PFSK-1 (cell line): ENCODE measurements at regions not wholly inside any gene's neighbourhood (a gene's known extent, or its start where the extent isn't known, plus 50 kb on each side); places are given as distances from the start of the nearest gene placed in this dataset.

Experiments used
- FOXP2 ChIP-seq: optimal IDR thresholded peaks from 2 replicates; pipeline ENCODE3; 2011; ENCODE audit warnings: borderline replicate concordance, control low read depth, inconsistent platforms; ENCODE audit not compliant: insufficient read depth; ENCODE audit errors: extremely low read length, extremely low read depth
- POLR2AphosphoS5 ChIP-seq: IDR thresholded peaks from 2 replicates; pipeline ENCODE4 v1.6.1; 2012; ENCODE audit warnings: low read depth, mild to moderate bottlenecking, control low read depth, low read length, moderate library complexity
- SIN3A ChIP-seq: IDR thresholded peaks from 2 replicates; pipeline ENCODE4 v1.6.1; 2012; ENCODE audit warnings: mild to moderate bottlenecking, low read length, moderate library complexity, borderline replicate concordance; ENCODE audit not compliant: insufficient read depth
- TAF1 ChIP-seq: IDR thresholded peaks from 2 replicates; pipeline ENCODE4 v1.6.1; 2012; ENCODE audit warnings: low read length, control low read depth, borderline replicate concordance; ENCODE audit not compliant: insufficient read depth
- TF ChIP-seq, protein P1 (sequence below), 2 experiments: IDR thresholded peaks; 2 replicates each; pipeline versions ENCODE4 v1.6.1 to v1.8.0; 2011 to 2012; ENCODE audit warnings: low read depth in 2 of 2, low read length in 2 of 2, control low read depth in 1 of 2, inconsistent platforms in 1 of 2, mild to moderate bottlenecking in 1 of 2, moderate library complexity in 1 of 2; ENCODE audit not compliant: insufficient read depth in 1 of 2

DNA sequence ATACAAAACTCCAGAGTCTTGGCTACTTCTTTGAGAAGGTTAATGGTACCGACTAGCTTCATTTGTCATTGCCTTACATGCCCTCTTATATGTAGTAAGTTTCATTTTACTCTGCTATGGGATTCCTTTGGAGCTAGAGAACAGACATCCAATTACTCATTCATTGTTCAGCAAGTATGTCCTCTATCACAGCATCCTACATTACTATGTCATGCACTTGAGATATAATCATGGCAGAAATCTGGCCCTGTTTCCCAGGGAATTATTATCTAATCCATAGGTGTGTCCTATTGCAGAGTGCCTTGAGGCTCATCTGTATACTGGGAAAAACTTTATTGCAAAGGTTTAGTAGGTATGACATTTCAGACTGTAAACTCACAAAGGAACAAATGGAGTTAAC lies 333.1 kb upstream of the NECTIN3 start:
- TF ChIP-seq SIN3A = no peak
- TF ChIP-seq FOXP2 = no peak
- TF ChIP-seq POLR2AphosphoS5 = no peak
- TF ChIP-seq TAF1 = no peak
- TF ChIP-seq, protein P1, sequence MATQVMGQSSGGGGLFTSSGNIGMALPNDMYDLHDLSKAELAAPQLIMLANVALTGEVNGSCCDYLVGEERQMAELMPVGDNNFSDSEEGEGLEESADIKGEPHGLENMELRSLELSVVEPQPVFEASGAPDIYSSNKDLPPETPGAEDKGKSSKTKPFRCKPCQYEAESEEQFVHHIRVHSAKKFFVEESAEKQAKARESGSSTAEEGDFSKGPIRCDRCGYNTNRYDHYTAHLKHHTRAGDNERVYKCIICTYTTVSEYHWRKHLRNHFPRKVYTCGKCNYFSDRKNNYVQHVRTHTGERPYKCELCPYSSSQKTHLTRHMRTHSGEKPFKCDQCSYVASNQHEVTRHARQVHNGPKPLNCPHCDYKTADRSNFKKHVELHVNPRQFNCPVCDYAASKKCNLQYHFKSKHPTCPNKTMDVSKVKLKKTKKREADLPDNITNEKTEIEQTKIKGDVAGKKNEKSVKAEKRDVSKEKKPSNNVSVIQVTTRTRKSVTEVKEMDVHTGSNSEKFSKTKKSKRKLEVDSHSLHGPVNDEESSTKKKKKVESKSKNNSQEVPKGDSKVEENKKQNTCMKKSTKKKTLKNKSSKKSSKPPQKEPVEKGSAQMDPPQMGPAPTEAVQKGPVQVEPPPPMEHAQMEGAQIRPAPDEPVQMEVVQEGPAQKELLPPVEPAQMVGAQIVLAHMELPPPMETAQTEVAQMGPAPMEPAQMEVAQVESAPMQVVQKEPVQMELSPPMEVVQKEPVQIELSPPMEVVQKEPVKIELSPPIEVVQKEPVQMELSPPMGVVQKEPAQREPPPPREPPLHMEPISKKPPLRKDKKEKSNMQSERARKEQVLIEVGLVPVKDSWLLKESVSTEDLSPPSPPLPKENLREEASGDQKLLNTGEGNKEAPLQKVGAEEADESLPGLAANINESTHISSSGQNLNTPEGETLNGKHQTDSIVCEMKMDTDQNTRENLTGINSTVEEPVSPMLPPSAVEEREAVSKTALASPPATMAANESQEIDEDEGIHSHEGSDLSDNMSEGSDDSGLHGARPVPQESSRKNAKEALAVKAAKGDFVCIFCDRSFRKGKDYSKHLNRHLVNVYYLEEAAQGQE (IDR thresholded peaks at IDR 0.05; ENCODE audit: insufficient read depth in 1 of 2, low read depth in 2 of 2, low read length in 2 of 2) = no peak

DNA sequence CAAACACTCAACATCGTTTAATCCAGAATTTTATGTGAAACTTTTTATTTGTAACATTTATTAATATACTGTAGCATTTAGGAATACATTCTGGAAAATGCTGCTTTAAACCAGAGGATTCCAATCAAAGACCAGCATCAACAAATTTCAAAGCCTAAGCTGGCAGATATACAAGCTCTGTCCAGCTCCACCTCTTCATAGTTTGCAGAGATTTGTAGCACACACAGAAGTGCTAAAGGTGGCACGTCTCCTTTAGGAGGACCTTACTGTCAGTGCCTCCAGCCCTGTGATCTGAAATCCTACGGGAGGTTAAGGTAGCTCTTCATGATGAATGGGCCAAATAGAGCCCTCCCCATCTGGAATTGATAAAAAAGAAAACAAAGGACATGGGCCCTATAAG lies 329.7 kb upstream of the NECTIN3 start:
- TF ChIP-seq SIN3A = no peak
- TF ChIP-seq, protein P1 (IDR thresholded peaks at IDR 0.05; ENCODE audit: insufficient read depth in 1 of 2, low read depth in 2 of 2, low read length in 2 of 2) = no peak
- TF ChIP-seq TAF1 = no peak

DNA sequence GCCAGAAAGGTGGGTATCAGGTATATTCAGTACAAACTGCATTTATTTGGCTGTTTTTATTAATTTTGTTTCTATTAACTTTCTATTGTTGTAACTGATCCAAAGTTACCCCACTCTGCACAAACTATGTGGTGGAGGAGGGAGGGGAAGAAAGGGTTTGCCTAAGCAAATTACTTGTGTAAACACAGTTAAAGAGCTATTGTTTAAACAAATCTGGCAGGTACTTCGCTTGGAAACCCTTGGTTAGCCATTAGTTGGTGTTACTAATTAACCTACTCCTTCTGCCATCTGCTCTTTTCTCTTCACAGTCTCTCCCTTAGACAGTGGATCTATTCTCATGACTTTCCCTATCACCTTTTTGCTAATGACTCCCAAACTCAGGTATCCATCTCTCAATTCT lies 328.4 kb upstream of the NECTIN3 start:
- TF ChIP-seq, protein P1 (IDR thresholded peaks at IDR 0.05; ENCODE audit: insufficient read depth in 1 of 2, low read depth in 2 of 2, low read length in 2 of 2) = no peak
- TF ChIP-seq SIN3A (no peak), FOXP2 (no peak), POLR2AphosphoS5 (no peak), TAF1 (no peak)

DNA sequence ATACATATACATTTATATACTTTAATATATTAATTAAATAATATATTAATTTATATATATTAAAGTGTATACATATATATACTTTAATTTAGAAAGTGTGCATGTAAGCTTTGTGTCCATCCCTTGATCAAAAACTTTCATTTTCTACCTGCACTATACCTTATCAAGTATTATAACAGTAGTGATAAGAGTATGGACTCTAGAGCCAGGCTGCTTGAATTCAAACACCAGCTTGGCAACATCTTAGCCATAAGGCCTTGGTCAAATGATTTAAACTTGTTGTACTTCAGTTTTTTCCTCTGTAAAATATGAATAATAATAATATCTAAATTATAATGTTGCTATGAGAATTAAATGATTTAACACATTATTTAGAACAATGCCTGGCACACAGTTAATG lies 327.6 kb upstream of the NECTIN3 start:
- TF ChIP-seq FOXP2 (no peak), POLR2AphosphoS5 (no peak), SIN3A (no peak), TAF1 (no peak)
- TF ChIP-seq, protein P1 (IDR thresholded peaks at IDR 0.05; ENCODE audit: insufficient read depth in 1 of 2, low read depth in 2 of 2, low read length in 2 of 2) = no peak

DNA sequence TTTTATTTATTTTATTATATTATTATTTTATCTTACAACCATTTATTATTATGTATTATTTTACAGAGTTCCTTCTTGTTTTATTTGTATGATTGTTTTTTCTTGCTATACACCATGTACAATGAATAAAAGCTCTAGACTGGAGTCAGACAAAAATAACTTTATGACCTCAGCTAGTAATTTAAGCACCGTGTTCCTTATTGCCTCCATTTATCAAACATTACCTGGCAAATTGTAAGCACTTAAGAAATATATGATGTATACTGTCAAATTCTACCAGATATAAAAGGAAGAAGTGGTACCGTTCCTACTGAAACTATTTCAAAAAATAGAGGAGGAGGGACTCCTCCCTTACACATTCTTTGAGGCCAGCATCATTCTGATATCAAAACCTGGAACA lies 326.9 kb upstream of the NECTIN3 start:
- TF ChIP-seq TAF1 (no peak), POLR2AphosphoS5 (no peak), FOXP2 (no peak), SIN3A (no peak)
- TF ChIP-seq, protein P1 (IDR thresholded peaks at IDR 0.05; ENCODE audit: insufficient read depth in 1 of 2, low read depth in 2 of 2, low read length in 2 of 2) = no peak
